Adrenal gland (tissue), 9 donors: ENCODE measurements at regions not wholly inside any gene's neighbourhood (a gene's known extent, or its start where the extent isn't known, plus 50 kb on each side); places are given as distances from the start of the nearest gene placed in this dataset.

Experiments
- DNase-seq, 7 donors: peaks; one replicate each; pipeline ENCODE4 v3.0.0-alpha.2; 2019 to 2020
- H3K27ac ChIP-seq, 5 donors: fragments of 200-600 bp; sonication (generic) in 4 of 5; 1 replicate in 3 of 5; 2 replicates in 2 of 5; pipeline versions ENCODE4 v1.5.1 to v1.8.0; 2016 to 2020; ENCODE audit warnings: mild to moderate bottlenecking in 1 of 5
- H3K27me3 ChIP-seq: fragments of 200-600 bp; 2 replicates; pipeline ENCODE4 v1.8.0; 2021
- H3K36me3 ChIP-seq, 2 donors: fragments of 200-600 bp; replicated peaks in 1 of 2; 1 replicate in 1 of 2; 2 replicates in 1 of 2; pipeline versions ENCODE4 v1.5.1 to v1.8.0; 2018 to 2022
- H3K4me1 ChIP-seq, 2 donors: fragments of 200-600 bp; replicated peaks in 1 of 2; 1 replicate in 1 of 2; 2 replicates in 1 of 2; pipeline versions ENCODE4 v1.5.1 to v1.8.0; 2018 to 2021
- H3K4me3 ChIP-seq, 4 donors: fragments of 200-600 bp; sonication (generic) in 3 of 4; one replicate each; pipeline ENCODE4 v1.5.1; 2016 to 2018
- H3K9me3 ChIP-seq, 3 donors: fragments of 200-600 bp; sonication (generic) in 1 of 3; replicated peaks in 1 of 3; 1 replicate in 2 of 3; 2 replicates in 1 of 3; pipeline versions ENCODE4 v1.5.1 to v1.8.0; 2016 to 2021
- POLR2A ChIP-seq, 2 donors: fragments of 450-650 bp; IDR thresholded peaks; one replicate each; pipeline ENCODE4 v1.6.1; 2017; ENCODE audit warnings: antibody characterized with exemption in 2 of 2, mild to moderate bottlenecking in 2 of 2, moderate library complexity in 1 of 2
- whole genome bisulfite sequencing, 4 donors: extraction: QIAGEN DNeasy Blood & Tissue Kit in 2 of 4; methylation state at CpG; one replicate each; pipeline versions ENCODE4 v1.1.5 to v1.1.7; 2013 to 2017; 5-methylcytosine and 5-hydroxymethylcytosine counted together
- intact Hi-C, 2 donors: fragments of 100-400 bp; cut with DNase I; formaldehyde crosslinking; loops; one replicate each; pipeline versions ENCODE4 v1.14.1 to v1.15.0; 2022 to 2023
- TF ChIP-seq, protein P1 (sequence below), 6 experiments: fragments of 450-650 bp in 4 of 6; fragments of 200-600 bp in 2 of 6; sonication (generic) in 1 of 6; IDR thresholded peaks; 1 replicate in 5 of 6; 2 replicates in 1 of 6; pipeline versions ENCODE4 v1.5.1 to v1.8.0; 2016 to 2021; ENCODE audit warnings: antibody characterized with exemption in 6 of 6, mild to moderate bottlenecking in 2 of 6, moderate library complexity in 1 of 6
- donor health status: healthy with polysubstance abuse.
- donor health status: Bipolar disorder and iron deficiency.
- donor health status: DM: yes; HTN: yes; CAD: no.
- donor health status: DM: no; HTN: no; CAD: no.
- donor health status: DM: no; HTN: no; CAD: no.

DNA sequence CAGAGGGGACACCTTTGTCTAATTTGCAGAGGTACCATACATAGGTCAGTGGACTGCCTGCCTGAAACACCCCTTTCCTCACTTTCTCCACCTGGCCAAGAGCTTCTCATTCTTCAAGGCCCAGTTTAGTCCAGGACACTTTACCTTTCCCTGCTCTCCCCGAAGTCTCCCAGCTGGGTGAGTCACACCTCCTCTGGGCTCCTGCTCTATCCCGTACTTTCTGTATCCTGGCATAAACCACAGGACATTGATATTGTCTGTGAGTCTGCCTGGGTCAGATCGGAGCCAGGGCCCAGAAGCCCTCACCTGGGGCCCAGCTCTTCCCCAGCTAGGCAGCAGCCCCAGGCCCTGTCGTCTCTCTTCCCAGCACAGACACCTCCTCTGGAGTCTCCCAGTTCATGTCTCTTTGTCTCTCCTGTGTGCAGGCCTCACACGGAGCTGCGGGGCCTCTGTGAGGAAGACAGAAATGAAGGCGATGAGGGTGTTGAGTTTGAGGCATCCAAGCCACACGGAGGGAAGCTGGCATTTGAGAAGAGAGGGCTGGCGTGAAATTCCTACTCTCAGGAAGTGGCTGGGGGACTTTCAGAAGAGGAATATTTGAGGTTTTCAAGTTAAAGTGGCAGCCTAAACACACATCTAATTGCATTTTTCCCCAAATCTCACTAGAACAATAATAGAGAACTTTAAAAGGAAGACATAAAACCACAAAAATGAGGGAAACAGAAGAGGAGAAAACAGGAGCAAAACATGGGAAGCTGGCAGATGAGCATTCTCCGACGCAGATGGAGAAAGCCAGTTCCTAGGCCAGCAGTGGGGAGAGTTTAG lies 79.6 kb upstream of the LAPTM4A start:
- 84 to 89% (median 85%) methylated on average over 11 of the region's 11 CpGs for WGBS, 4 donors
- no peak for TF ChIP-seq POLR2A (IDR thresholded peaks at IDR 0.05)
- TF ChIP-seq, protein P1, sequence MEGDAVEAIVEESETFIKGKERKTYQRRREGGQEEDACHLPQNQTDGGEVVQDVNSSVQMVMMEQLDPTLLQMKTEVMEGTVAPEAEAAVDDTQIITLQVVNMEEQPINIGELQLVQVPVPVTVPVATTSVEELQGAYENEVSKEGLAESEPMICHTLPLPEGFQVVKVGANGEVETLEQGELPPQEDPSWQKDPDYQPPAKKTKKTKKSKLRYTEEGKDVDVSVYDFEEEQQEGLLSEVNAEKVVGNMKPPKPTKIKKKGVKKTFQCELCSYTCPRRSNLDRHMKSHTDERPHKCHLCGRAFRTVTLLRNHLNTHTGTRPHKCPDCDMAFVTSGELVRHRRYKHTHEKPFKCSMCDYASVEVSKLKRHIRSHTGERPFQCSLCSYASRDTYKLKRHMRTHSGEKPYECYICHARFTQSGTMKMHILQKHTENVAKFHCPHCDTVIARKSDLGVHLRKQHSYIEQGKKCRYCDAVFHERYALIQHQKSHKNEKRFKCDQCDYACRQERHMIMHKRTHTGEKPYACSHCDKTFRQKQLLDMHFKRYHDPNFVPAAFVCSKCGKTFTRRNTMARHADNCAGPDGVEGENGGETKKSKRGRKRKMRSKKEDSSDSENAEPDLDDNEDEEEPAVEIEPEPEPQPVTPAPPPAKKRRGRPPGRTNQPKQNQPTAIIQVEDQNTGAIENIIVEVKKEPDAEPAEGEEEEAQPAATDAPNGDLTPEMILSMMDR (IDR thresholded peaks at IDR 0.05), result no peak
- no peak overlapping the region for H3K4me3 ChIP-seq

DNA sequence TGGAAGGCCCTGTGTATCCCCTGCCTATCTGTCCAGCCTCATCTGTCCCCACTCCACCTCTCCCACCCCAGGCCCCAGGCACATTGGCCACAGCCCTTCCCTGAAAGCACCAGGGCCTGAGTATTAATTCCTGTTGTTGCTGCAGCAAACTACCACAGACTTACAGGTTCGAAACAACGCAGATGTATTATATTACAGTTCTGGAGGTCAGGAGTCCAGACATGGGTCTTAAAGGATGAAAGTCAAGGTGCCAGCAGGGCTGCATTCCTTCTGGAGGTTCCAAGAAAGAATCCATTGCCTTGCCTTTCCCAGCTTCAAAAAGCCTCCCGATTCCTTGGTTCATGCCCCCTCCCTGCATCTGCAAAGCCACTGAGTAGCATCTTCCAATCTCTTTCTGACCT lies 78.7 kb upstream of the LAPTM4A start:
- Histone ChIP-seq H3K27me3 (no peaks in the 10 kb centered on the region), H3K27ac (no peak overlapping the region), H3K4me3 (no peak overlapping the region), H3K9me3 (no peaks in the 10 kb centered on the region), H3K36me3 (no peaks in the 10 kb centered on the region), H3K4me1 (no peaks in the 10 kb centered on the region)
- WGBS, 4 donors, result 87 to 96% (median 91%) methylated on average over 3 of the region's 3 CpGs
- intact Hi-C loops, result no loop called here
- TF ChIP-seq, protein P1 (IDR thresholded peaks at IDR 0.05), result no peak
- no peak for DNase-seq

More for the DNA sequence above, 79.6 kb upstream of the LAPTM4A start:
- no peaks in the 10 kb centered on the region for H3K27me3 ChIP-seq
- intact Hi-C loops, result no loop called here
- no peaks in the 10 kb centered on the region for H3K9me3 ChIP-seq
- no peaks in the 10 kb centered on the region for H3K4me1 ChIP-seq
- DNase-seq, result no peak
- H3K36me3 ChIP-seq, result no peaks in the 10 kb centered on the region
- no peak overlapping the region for H3K27ac ChIP-seq

DNA sequence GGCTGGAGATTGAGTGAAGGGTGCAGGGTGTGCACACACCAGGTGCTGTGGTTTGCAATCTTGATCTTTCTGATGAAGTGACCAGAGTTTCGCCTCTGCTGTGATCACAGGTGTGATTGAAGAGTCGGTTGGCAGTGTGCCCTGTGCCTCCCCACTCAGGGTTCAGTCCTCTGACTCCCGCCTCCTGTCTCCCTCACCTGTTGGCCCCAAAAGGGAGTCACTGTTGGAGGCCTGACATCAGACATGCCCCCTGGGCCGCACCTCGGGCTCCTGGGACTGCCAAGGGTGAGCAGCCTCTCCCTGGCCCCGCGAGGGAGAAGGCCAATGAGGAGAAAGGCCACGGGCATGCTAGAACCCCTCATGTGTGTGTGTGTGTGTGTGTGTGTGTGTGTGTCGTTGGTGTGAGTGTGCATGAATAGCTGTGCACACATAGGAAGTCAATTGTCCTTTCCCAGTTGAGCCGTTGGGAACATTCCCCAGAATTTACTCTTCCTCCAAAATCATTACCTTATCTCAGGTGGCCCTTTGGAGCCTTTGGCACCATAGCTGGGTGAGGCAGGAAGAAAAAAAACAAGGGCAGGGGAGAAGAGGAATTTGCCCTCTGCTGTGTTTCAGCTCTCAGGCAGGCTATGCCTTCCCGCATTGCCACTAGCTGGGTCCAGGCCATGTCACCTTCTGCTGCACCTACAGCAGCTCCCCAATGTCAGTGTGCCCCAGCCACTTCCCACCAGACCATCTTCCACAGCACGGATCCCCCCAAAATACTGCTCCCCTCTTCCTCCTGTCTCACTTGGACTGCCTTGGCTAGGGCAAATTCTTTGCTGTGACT lies 78.1 kb upstream of the LAPTM4A start:
- Histone ChIP-seq H3K4me1 (no peaks in the 10 kb centered on the region), H3K27me3 (no peaks in the 10 kb centered on the region), H3K4me3 (no peak overlapping the region), H3K9me3 (no peaks in the 10 kb centered on the region), H3K27ac (no peak overlapping the region), H3K36me3 (no peaks in the 10 kb centered on the region)
- DNase-seq, result no peak
- intact Hi-C loops, result no loop called here
- WGBS, 4 donors, result 70 to 85% (median 83%) methylated on average over 12 of the region's 12 CpGs
- no peak for TF ChIP-seq POLR2A (IDR thresholded peaks at IDR 0.05)
- TF ChIP-seq, protein P1 (IDR thresholded peaks at IDR 0.05), result no peak

DNA sequence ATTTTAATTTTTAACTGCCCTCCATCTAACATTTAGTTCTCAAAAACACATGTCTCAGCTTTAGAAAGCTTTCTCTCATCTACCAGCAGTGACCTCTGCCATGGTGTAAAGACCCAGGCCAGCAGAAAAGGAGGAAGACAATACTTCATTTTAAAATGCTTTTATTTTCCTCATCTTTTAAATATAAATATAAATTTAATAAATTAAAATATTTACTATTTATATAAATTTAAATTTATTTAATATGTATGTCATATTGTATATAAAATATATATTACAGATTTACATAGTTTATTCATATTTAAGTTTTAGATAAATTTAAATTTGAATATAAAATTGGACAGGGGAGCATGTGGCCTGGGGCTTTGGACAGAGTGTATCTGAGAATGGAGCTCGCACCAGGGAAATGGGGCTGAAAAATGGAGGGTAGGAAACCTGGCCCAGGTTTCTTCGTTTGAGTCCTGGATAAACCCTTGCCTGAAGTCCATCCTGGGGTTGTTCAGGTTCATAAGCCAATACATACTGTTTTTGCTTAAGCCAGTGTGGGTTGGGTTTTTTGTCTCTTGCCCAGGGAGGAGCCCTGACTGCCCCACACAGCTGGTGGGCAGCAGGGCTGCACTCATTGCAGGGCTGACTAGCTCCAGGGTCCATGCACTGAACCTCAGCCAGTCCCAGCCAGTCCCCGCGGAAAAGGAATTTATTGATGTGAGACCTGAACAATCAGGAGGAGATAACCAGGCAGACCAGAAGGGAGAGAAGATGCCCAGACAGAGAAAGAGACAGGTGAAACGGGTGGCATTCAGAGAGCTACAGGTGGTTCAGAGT lies 77.3 kb upstream of the LAPTM4A start:
- H3K4me1 ChIP-seq, result no peaks in the 10 kb centered on the region
- WGBS, 4 donors, result 80 to 95% (median 88%) methylated on average over 5 of the region's 5 CpGs
- TF ChIP-seq, protein P1 (IDR thresholded peaks at IDR 0.05), result no peak
- TF ChIP-seq POLR2A (IDR thresholded peaks at IDR 0.05), result no peak
- H3K9me3 ChIP-seq, result no peaks in the 10 kb centered on the region
- intact Hi-C loops, result no loop called here
- DNase-seq, result no peak
- H3K27me3 ChIP-seq, result no peaks in the 10 kb centered on the region
- H3K36me3 ChIP-seq, result no peaks in the 10 kb centered on the region
- H3K27ac ChIP-seq, result no peak overlapping the region
- H3K4me3 ChIP-seq, result no peak overlapping the region
